GM18858 (cell line): ENCODE measurements at regions not wholly inside any gene's neighbourhood (a gene's known extent, or its start where the extent isn't known, plus 50 kb on each side); places are given as distances from the start of the nearest gene placed in this dataset.

ENCODE experiments used
- ATAC-seq: cut with Tn5 transposase; IDR thresholded peaks from one replicate; pipeline ENCODE4 v1.9.1; 2021; ENCODE audit not compliant: unreplicated experiment

DNA sequence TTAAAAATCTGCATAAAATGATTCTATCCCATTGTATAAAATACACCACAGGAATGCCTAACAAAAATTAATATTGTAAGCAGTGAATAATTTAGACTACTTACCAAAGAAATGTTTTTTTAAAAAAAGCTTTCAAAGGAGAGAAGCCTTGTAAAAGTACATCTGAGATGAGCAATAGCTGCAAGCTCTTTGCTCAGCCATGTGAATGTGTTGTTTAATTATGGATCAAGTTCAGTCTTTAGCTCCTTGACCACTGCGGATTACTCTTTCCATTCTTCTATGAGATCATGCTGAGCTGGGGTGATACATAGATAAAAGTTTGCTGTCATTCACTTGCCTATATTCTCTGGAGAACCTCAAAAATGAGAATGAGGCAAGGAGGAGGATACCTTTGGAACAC, 782.4 kb upstream of the ZNF608 start:
- ATAC-seq = no peak

DNA sequence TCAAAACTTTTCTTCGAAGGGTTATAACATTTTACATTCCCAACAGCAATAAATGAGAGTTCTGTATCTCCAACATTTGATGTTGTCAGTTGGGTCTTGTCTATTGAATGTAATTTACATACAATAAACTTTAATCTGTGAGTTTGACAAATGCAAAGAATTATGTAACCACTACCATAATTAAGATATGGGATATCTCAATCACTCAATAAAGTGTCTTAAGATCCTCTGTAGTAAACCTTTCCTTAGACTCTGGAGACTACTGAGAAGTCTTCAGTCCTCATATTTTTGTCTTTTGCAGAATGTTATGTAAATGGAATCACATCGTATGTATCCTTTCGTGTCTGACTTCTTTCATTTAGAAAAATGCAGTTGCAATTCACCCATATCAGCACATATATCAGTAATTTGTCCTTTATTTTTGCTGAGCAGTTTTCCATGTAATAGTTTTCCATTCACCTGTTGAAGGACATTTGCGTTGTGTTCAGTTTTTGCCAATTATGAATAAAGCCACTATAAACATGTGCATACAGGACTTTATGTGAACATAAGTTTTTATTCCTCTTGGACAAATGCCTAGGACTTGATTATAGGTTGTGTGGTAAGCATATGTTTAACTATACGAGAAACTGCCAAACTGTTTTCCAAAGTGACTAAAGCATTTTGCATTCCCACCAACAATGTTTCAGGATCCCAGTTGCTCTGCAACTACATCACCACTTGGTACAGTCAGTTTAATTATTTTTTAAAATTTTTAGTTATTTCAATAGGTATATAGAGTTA, 784.6 kb upstream of the ZNF608 start:
- ATAC-seq = no peak

DNA sequence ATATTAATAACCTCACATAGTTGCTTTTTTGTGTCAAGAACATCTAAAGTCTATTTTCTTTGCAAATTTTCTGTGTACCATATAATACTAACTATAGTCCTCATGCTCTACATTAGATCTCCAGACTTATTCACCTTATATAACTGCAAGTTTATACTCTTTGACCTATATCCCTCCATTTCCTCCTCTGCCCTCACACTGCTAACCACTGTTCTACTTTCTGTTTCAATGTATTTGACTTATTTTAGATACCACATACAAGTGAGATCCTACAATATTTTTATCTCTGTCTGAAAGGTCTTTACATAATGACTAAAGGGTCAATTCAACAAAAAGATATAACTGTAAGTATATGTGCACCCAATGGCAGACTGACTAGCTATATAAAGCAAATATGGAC, 789.7 kb upstream of the ZNF608 start:
- no peak for ATAC-seq

DNA sequence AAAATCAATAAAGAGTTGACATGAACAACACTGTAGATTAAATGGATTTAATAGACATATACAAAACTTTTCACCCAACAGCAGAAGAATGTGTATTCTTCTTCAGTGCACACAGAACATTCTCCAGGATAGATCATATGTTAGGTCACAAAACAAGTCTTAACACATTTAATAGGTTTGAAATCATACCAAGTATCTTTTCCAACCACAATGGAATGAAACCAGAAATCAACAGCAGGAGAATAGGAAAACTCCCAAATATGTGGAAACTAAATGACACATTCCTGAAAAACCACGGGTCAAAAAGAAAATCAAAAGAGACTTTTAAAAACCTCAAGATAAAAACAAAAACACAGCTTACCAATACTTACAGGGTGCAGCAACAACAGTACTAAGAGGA, 790.1 kb upstream of the ZNF608 start:
- ATAC-seq = no peak

DNA sequence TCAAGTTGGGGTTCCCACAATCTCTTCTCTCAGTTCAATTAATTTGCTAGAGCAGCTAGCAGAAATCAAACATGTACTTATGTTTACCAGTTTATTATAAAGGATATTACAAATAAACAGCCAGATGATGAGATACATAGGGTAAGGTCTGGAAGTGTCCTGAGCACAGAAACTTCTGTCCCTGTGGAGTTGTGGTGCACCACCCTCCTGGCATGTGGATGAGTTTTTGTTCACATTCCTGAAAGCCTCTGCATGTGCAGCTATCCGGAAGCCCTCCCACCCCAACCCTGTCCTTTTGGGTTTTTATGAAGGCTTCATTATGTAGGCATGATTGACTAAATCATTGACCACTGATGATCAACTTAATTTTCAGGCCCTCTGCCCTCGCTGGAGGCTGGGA, 791.2 kb upstream of the ZNF608 start:
- ATAC-seq = no peak

DNA sequence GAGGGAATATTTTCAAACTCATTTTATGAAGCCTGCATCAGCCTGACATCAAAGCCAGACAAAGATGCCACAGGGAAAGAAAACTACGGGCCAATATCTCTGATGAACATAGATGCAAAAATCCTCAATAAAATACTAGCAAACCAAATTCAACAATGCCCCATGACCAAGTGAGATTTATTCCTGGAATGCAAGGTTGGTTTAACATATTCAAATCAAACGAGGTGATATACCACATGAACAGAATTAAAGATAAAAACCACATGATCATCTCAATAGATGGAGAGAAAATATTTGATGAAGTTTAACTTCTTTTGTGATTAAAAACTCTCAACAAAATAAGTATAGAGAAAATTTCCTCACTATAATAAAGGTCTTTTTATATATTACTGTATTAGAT, 792.0 kb upstream of the ZNF608 start:
- ATAC-seq = no peak

- ATAC-seq = no peak
Measured at GRCh38 chr5:125541085-125541484, 794.6 kb upstream of the ZNF608 start.

GRCh38 chr5:125549322-125549911, 803.0 kb upstream of the ZNF608 start:
- ATAC-seq = no peak

GRCh38 chr5:125550274-125550673, 803.8 kb upstream of the ZNF608 start:
- ATAC-seq = no peak

DNA sequence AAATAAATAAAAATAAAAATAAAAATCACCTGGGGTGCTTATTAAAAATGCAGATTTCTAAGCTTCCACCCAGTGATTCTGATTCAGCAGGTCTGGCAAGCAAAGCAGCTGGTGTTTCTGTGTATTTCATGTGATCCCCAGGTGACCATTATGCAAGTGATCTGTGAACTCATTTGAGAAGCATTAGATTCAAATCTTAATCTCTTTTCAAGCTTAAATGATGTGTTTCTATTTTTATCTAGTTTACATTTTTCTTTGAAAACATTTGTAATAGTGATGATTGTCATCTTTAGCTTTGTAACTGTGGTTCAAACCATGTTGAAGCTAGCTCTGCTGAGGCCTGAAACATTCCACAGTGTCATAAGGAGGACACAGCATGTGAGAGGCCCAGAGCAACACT, 804.8 kb upstream of the ZNF608 start:
- ATAC-seq = no peak

- no peak for ATAC-seq
Measured at GRCh38 chr5:125551797-125552196, 805.4 kb upstream of the ZNF608 start.

- no peak for ATAC-seq
Measured at GRCh38 chr5:125552486-125552885, 806.0 kb upstream of the ZNF608 start.

GRCh38 chr5:125554355-125554754, 807.9 kb upstream of the ZNF608 start:
- no peak for ATAC-seq

DNA sequence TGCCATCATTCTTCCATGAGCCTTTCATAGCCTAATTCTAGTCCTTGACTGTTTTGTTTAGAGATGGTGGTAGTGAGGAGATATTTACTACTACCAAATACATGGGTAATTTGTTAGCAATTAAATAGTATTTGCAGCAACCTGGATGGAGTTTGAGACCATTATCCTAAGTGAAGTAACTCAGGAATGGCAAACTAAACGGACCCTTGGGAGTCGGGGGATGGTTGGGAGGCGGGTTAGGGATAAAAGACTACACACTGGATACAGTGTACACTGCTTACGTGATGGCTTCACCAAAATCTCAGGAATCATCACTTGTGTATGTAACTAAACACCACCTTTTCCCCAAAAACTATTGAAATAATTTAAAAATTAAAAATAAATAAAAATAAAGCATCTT, 809.2 kb upstream of the ZNF608 start:
- no peak for ATAC-seq

DNA sequence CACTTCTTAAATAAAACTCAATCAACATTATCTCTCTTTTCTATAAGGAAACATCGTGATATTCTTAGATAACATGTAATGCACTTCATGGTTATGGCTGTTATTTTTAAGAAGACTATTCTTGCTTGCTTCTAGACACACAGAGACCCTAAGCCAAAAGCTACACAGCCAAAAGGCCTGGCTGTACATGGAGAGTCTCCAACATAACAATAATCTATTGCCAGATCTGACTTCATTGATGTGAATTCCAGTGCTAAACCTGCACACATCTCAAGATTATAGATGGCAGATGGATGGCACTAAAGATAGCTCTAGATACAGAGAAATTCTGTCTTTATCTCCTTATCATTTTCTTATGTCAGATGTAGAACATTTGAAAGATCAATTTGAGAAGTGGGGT, 811.6 kb upstream of the ZNF608 start:
- no peak for ATAC-seq

- no peak for ATAC-seq
Measured at GRCh38 chr5:125558466-125558865, 812.0 kb upstream of the ZNF608 start.

DNA sequence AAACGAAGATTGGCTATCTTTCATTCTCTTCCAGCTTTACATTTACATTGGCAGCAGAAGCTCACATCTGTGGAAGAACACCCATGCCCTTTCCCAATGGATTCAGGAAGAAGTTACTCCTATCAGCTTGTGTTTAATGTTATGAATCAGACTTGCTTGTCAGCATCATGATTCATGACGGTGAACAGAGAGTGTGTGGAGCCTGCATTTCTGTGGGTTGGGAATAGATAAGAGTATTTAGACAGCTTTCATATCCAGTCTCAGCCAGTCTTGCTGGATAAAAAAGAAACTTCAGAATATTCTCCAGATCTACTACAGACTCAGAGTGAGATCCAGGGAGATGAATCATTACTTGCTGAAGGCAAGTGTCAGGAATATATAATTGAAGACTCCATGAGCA, 812.9 kb upstream of the ZNF608 start:
- no peak for ATAC-seq

DNA sequence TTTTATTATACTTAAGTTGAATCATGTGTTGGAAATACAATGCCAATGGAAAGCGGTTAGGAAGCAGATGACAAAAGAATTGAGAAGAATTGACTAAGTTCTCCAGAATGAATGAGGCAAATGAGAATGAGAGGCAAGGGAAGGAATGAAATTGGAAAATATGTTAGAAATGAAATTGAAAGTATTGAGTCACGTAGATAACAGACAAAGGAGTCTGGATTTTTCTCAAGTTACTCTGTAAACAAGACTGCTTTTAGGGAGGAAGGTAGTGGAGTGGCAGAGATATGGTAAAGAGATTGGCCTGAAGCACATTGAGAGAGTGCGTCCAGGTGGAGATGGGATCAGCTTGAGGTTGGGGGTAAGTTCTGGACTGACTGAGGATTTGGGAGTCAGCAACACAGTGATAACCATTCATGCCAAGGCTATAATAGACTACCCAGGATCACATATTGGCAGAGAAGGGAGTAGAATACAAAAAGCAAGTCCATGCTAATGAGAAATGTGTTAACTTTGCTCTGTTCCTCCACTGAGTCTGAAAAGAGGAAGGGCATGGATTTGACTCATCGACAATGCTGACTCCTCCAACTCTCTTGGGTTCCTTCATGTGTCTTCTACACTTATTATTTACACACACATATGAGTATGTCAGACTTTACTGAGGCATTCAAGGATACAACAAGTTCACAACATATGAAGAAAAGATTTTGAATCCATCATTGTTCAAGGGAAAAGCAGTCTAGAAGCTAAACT, 814.2 kb upstream of the ZNF608 start:
- ATAC-seq = no peak

DNA sequence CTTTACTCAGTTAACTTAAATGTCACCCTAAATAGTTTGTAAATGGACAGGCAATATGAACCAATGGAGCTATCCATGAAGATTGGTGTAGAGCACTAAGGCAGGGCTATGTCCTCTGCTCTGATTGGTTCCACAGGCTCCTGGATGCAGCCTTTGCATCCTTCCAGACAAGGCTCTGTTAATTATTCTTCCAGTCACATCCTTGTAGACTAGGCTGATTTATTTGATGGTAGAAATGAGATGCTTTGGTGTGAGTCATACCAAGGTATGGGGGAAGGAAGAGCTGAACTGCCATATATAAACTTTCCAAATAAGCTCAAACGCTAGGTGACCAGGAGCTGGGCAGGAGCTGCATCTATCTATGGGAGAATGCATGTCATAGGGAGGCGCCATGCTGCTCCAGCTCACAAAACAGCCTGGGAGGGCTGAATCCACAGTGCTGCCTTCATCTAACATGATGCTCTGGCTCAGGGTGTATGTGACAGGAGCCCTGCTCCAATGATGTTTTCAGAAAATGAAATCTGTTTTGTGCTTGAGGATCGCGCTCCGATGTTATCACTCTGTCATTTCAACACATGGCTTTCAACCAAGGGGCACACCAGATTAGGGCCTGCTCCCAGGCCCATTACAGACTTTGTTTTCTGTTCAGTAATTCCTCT, 818.0 kb upstream of the ZNF608 start:
- no peak for ATAC-seq

DNA sequence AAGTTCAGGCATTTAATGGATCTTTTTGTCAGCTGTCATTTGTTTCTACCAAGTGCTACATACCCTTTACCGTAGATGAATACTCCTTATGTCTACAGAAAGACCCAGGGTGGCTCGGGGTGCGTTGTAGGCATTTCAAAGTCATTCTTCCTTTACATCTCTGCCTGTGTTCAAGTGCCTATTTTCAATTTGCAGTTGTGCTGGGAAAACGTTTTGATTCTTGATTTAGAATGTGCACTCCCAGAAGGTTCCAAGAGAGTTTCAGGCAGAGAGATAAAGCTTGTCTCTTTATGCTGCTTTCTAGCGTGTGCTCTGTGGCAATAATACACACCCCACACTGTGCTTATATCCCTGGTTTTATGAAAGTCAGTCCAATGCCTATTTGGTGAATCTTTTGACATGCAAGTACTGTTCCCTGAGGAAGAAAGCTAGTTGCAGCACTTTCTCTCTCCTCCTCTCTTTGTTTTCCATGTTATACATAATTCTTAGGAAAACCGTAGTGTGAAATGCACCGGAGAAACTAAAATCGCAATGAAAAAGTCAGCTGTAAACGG, 828.1 kb upstream of the ZNF608 start:
- ATAC-seq = no peak

DNA sequence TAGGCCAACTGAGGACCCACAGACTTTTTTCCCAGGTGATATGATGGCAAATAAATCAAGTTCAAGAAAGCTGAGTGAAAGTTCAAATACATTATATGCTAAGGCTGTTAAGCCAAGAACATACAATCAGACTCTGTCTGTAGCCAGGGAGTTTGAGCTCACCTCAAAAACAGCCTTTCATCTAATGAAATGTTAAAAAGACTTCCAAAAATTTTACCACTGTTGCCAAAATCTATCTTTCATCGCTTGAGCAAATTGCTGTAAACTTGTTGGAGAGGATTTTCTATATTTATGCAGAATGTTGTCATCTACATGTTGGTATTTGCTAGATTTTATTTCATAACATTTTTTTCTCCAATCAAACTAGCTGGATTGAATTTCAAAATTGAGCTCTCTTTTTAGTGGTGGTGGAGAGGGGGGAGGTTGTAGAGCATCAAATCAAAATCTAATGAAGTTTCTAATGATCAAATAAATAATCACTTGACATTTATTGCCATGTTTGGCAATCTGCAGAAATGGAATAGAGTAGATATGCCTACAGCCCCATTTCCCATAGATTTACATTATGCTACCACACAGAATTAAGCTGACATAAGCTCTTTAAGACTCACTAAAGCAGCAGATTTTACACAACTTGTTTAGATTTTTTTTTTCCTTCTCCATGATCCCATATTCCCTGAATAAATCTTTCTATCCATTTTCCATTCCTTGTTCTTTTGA, 828.9 kb upstream of the ZNF608 start:
- ATAC-seq = no peak
